Chondrocyte (in vitro differentiated cells): ENCODE measurements at regions not wholly inside any gene's neighbourhood (a gene's known extent, or its start where the extent isn't known, plus 50 kb on each side); places are given as distances from the start of the nearest gene placed in this dataset.

Source experiments
- DNase-seq: peaks from one replicate; pipeline ENCODE4 v3.0.0; 2021; ENCODE audit warnings: mixed read lengths, low spot score
- H3K27ac Mint-ChIP-seq: one replicate; pipeline ENCODE4 v1.8.0; 2021; ENCODE audit warnings: mild to moderate bottlenecking, moderate library complexity, mixed read lengths; ENCODE audit not compliant: unreplicated experiment
- H3K27me3 Mint-ChIP-seq: 2 replicates; pipeline ENCODE4 v1.8.0; 2021; ENCODE audit warnings: low read depth, mixed read lengths
- H3K36me3 Mint-ChIP-seq: 2 replicates; pipeline ENCODE4 v1.8.0; 2021; ENCODE audit warnings: low read depth, mixed read lengths
- H3K4me1 Mint-ChIP-seq: 2 replicates; pipeline ENCODE4 v1.8.0; 2021; ENCODE audit warnings: low read depth, mild to moderate bottlenecking, mixed read lengths
- H3K4me3 Mint-ChIP-seq: one replicate; pipeline ENCODE4 v1.8.0; 2021; ENCODE audit warnings: mild to moderate bottlenecking, moderate library complexity, mixed read lengths; ENCODE audit not compliant: unreplicated experiment
- H3K9me3 Mint-ChIP-seq: 2 replicates; pipeline ENCODE4 v1.8.0; 2021; ENCODE audit warnings: low read depth, mixed read lengths
- TF ChIP-seq, protein P1 (sequence below): fragments of 200-600 bp; sonication (generic); IDR thresholded peaks from 2 replicates; pipeline ENCODE4 v1.5.0; 2021; ENCODE audit warnings: antibody characterized with exemption, mild to moderate bottlenecking, moderate library complexity

DNA sequence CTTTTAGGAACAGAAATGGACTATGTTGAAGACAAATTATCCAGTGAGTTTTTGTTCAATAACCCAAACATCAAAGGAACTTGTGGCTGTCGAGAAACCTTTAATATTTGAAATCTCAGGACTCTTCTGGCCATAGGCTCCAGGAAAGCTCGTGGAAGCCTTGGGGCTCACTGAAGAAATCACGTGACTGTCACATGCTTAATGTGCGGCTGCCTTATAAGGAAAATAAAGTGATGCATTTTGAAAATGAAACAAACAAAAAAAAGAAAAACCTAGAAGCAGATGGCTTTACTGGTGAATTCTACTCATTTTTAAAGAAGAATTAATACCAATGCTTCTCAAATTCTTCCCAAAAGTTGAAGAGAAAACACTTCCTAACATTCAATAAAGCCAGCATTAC is 228.4 kb upstream of the RAB4A start:
- Mint-ChIP-seq H3K4me3 (no peak overlapping the region), H3K36me3 (peaks cover 2% of the 10 kb centered on the region), H3K27ac (no peak overlapping the region), H3K27me3 (peaks cover 72% of the 10 kb centered on the region), H3K4me1 (no peaks in the 10 kb centered on the region), H3K9me3 (no peaks in the 10 kb centered on the region)
- TF ChIP-seq, protein P1, sequence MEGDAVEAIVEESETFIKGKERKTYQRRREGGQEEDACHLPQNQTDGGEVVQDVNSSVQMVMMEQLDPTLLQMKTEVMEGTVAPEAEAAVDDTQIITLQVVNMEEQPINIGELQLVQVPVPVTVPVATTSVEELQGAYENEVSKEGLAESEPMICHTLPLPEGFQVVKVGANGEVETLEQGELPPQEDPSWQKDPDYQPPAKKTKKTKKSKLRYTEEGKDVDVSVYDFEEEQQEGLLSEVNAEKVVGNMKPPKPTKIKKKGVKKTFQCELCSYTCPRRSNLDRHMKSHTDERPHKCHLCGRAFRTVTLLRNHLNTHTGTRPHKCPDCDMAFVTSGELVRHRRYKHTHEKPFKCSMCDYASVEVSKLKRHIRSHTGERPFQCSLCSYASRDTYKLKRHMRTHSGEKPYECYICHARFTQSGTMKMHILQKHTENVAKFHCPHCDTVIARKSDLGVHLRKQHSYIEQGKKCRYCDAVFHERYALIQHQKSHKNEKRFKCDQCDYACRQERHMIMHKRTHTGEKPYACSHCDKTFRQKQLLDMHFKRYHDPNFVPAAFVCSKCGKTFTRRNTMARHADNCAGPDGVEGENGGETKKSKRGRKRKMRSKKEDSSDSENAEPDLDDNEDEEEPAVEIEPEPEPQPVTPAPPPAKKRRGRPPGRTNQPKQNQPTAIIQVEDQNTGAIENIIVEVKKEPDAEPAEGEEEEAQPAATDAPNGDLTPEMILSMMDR = no peak
- DNase-seq = no peak

DNA sequence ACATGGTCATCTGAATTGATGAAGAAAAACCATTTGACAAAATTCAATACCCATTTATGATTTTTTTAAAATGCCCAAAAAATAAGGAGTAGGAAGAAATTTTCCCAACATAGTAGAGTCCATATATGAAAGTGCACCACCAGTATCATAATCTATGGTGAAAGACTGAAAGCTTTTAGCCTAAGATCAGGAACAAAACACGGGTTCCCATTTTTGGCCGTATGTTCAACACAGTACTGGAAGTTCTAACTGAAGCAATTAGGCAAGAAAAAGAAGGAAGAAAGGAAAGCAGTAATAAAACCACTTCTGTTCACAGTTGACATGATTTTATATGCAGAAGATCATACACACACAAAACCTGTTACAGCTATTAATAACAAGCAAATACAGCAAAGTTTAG is 227.8 kb upstream of the RAB4A start:
- DNase-seq = no peak
- H3K27me3 Mint-ChIP-seq = peaks cover 68% of the 10 kb centered on the region
- H3K9me3 Mint-ChIP-seq = no peaks in the 10 kb centered on the region
- TF ChIP-seq, protein P1 = no peak
- peaks cover 2% of the 10 kb centered on the region for H3K36me3 Mint-ChIP-seq
- H3K4me3 Mint-ChIP-seq = no peak overlapping the region
- H3K27ac Mint-ChIP-seq = no peak overlapping the region
- H3K4me1 Mint-ChIP-seq = no peaks in the 10 kb centered on the region

DNA sequence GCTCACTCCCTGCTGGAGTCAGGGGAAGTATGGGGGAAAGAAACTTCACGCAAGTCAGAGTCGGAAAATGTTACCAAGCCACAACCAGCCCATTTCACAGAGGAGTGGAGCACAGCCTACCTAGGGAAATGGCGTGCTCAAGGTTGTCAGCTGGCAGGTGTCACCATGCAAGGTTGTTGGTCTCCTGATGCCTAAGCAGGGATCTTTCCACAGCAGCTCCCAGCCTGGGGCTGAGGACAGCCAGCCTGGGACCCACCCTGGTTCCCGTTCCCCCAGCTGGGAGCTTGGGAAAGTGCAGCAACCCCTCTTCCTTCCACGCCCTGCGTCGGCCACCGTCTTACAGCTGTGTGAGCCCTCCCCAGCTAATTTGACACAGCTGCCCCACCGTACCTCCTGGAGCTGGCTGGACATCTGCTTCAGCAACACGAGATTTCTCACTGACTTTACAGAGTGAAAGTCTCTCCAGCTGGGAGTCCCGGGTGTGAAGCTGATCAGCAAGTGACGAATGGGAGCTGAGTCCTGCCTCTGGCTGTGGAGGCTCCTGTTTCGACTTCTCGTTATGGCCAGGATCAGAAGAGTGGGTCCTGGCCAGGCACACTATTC is 224.6 kb upstream of the RAB4A start:
- Mint-ChIP-seq H3K4me3 (no peak overlapping the region), H3K36me3 (peaks cover 6% of the 10 kb centered on the region), H3K9me3 (peaks cover 8% of the 10 kb centered on the region), H3K27ac (no peak overlapping the region), H3K27me3 (peaks cover 72% of the 10 kb centered on the region), H3K4me1 (no peaks in the 10 kb centered on the region)
- TF ChIP-seq, protein P1 = no peak
- no peak for DNase-seq

DNA sequence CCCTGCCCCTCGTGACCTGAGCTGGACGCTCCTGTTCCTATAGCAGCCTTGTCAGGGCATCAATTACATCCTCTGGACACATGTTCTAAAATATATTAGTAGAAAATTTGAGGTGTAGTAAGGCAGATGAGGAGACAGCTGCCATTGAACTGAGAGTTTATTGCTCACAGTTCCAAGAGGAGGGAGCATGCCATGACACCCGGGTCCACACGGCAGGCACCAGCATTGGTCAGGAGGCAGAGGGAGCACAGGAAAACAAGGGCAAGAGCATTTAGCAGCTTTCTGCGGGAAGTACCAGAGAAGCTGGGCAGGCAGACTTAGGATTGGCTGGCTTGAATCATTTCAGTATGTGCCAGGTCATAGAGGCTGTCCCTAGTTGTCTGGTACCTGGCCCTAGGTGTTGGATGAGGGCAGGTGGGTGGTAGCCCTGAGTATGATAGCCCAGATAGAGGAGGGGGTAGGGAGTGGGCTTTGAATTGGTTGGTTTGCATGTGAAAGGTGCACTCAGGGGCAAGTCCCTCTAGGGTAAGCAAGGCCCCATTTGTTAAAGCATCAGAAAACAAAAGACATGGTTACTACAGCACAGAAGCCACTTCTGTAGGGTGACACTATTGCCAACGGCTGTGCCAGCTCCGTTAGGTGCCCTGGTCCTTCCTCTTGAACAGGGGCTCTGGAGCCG is 223.6 kb upstream of the RAB4A start:
- H3K27ac Mint-ChIP-seq = no peak overlapping the region
- TF ChIP-seq, protein P1 = no peak
- no peaks in the 10 kb centered on the region for H3K4me1 Mint-ChIP-seq
- H3K36me3 Mint-ChIP-seq = peaks cover 6% of the 10 kb centered on the region
- peaks cover 72% of the 10 kb centered on the region for H3K27me3 Mint-ChIP-seq
- peaks cover 13% of the 10 kb centered on the region for H3K9me3 Mint-ChIP-seq
- no peak for DNase-seq
- H3K4me3 Mint-ChIP-seq = no peak overlapping the region

DNA sequence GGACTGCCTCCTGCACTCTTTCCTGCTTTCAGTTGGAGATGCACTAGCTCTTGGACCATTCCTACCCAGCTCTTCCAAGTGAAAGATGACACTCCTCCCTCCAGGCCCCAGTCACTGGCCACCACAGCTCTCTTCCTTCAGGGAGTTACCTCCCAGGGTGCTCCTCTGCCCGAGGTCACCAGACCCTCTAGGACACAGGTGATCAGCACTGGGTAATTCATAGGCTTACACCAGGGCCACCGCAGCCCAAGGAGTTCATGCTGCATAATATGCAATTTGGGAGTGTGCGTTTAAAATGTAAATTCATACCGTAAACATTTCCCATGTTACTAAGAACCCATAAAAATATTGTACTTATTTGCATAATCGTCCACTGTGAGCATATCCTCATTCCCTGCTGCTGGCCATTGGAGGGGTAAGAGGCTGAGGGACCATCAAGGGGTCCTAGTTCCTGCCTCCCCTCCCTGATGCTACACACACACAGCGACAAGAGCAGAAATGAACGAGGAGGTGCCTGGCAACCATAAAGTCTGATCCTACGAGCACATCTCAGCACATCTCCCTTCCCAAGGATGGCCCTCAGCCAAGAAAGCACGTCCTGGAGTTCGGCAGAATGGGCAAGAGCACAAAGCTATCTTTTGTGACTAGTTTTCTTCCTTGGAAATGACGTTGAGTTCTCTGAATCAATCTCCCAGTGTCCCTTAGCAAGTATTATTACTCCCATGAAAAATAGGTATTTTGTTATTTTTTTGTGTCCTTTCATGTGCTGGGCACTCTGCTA is 222.9 kb upstream of the RAB4A start:
- TF ChIP-seq, protein P1 = no peak
- H3K9me3 Mint-ChIP-seq = peaks cover 13% of the 10 kb centered on the region
- DNase-seq = no peak
- H3K27me3 Mint-ChIP-seq = peaks cover 67% of the 10 kb centered on the region
- no peaks in the 10 kb centered on the region for H3K4me1 Mint-ChIP-seq
- no peak overlapping the region for H3K27ac Mint-ChIP-seq
- peaks cover 6% of the 10 kb centered on the region for H3K36me3 Mint-ChIP-seq
- H3K4me3 Mint-ChIP-seq = no peak overlapping the region
